ENCODE measurements at regions not wholly inside any gene's neighbourhood (a gene's known extent, or its start where the extent isn't known, plus 50 kb on each side); places are given as distances from the start of the nearest gene placed in this dataset.

DNA sequence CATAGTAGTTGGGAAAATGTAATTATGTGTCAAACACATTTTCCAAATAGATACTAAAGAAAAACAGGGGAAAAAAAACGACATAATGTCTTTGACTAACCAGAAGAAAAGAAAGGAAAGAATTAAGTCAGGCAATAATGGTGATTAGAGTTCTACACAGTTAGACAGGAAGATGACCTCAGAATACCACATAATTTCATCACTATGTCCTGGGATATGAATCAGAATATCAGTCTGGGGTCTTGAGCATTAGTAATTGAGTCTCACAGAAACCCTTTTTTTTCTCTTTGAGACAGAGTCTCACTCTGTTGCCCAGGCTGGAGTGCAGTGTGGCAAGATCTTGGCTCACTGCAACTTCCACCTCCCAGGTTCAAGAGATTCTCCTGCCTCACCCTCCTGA lies 503.4 kb downstream of the SLITRK1 start:
- CTCF ChIA-PET: interaction anchor here (0.6 kb wide), 1 partner anchor 35 kb away, joined by 3 read pairs; no protein-coding TSS in a partner anchor
- DNase-seq (ENCODE audit: extremely low spot score): no peak
- no peak for TF ChIP-seq CTBP1 (IDR thresholded peaks at IDR 0.05; ENCODE audit: borderline replicate concordance)
- TF ChIP-seq NFRKB (IDR thresholded peaks at IDR 0.05): no peak
- TF ChIP-seq ZNF384 (IDR thresholded peaks at IDR 0.05): no peak
- TF ChIP-seq, protein P1, sequence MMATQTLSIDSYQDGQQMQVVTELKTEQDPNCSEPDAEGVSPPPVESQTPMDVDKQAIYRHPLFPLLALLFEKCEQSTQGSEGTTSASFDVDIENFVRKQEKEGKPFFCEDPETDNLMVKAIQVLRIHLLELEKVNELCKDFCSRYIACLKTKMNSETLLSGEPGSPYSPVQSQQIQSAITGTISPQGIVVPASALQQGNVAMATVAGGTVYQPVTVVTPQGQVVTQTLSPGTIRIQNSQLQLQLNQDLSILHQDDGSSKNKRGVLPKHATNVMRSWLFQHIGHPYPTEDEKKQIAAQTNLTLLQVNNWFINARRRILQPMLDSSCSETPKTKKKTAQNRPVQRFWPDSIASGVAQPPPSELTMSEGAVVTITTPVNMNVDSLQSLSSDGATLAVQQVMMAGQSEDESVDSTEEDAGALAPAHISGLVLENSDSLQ (IDR thresholded peaks at IDR 0.05): no peak
- TF ChIP-seq SUZ12 (IDR thresholded peaks at IDR 0.05): no peak
- TF ChIP-seq HDGF (IDR thresholded peaks at IDR 0.05; ENCODE audit: borderline replicate concordance): no peak
- TF ChIP-seq BHLHE40 (IDR thresholded peaks at IDR 0.05; ENCODE audit: borderline replicate concordance): no peak
- no peak for TF ChIP-seq FOXM1 (IDR thresholded peaks at IDR 0.05; ENCODE audit: borderline replicate concordance)
- no peak for TF ChIP-seq FOXK2 (IDR thresholded peaks at IDR 0.05)
- no peak for TF ChIP-seq L3MBTL2 (conservative IDR thresholded peaks at IDR 0.05)
- TF ChIP-seq FOXA1 (IDR thresholded peaks at IDR 0.05): no peak
- no peak for TF ChIP-seq ARNT (IDR thresholded peaks at IDR 0.05)
- no peak for TF ChIP-seq TARDBP (IDR thresholded peaks at IDR 0.05)
- no peak for TF ChIP-seq SP1 (IDR thresholded peaks at IDR 0.05)
- TF ChIP-seq LEF1 (IDR thresholded peaks at IDR 0.05; ENCODE audit: borderline replicate concordance): no peak
- POLR2A ChIA-PET: no interaction called here

DNA sequence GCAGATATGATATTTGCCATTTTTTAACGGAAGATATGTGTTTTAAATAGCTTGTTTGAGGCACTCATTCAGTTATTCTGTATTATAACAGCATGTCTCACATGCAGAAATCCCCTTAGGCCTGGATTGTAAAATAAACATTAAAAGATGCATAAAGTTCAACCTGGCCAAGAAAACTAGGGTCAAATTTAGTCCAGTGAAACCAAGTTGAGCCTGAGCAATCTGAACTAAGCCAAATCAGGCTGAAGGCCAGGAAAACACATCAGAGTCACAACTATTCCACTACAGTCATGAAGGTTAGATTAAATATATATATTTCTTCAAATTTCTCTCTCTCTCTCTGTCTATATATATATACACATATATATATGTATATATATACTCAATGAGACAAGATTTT lies 504.8 kb downstream of the SLITRK1 start:
- CTCF ChIA-PET: no interaction called here
- TF ChIP-seq, protein P1 (IDR thresholded peaks at IDR 0.05): no peak
- TF ChIP-seq FOXK2 (IDR thresholded peaks at IDR 0.05) (no peak), L3MBTL2 (conservative IDR thresholded peaks at IDR 0.05) (no peak), FOXM1 (IDR thresholded peaks at IDR 0.05; ENCODE audit: borderline replicate concordance) (no peak), CTBP1 (IDR thresholded peaks at IDR 0.05; ENCODE audit: borderline replicate concordance) (no peak), LEF1 (IDR thresholded peaks at IDR 0.05; ENCODE audit: borderline replicate concordance) (no peak)
- DNase-seq (ENCODE audit: extremely low spot score): no peak
- POLR2A ChIA-PET: no interaction called here

DNA sequence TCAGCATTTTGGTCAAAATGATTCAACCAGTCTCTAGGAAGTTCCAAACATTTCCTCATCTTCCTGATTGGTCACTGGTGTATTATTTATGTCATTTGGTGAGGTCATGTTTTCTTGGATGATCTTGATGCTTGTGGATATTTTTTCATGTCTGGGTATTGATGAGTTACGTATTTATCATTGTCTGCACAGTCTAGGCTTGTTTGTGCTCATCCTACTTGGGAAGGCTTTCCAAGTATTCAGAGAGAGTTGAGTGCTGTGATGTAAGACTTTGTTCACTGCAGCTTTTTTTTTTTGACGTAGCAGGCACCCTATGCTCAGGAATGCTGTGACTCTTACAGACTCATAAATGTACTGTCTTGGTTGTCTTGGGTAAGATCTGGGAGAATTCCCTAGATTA lies 509.5 kb downstream of the SLITRK1 start:
- POLR2A ChIA-PET: no interaction called here
- no peak for DNase-seq (ENCODE audit: extremely low spot score)
- TF ChIP-seq HDGF (IDR thresholded peaks at IDR 0.05; ENCODE audit: borderline replicate concordance) (no peak), TARDBP (IDR thresholded peaks at IDR 0.05) (no peak), ARNT (IDR thresholded peaks at IDR 0.05) (no peak), FOXA1 (IDR thresholded peaks at IDR 0.05) (no peak), FOXM1 (IDR thresholded peaks at IDR 0.05; ENCODE audit: borderline replicate concordance) (no peak), ELF4 (IDR thresholded peaks at IDR 0.05) (no peak), CTBP1 (IDR thresholded peaks at IDR 0.05; ENCODE audit: borderline replicate concordance) (no peak), SUZ12 (IDR thresholded peaks at IDR 0.05) (no peak), BHLHE40 (IDR thresholded peaks at IDR 0.05; ENCODE audit: borderline replicate concordance) (no peak), ZNF384 (IDR thresholded peaks at IDR 0.05) (no peak), NFRKB (IDR thresholded peaks at IDR 0.05) (no peak), L3MBTL2 (conservative IDR thresholded peaks at IDR 0.05) (no peak), SP1 (IDR thresholded peaks at IDR 0.05) (no peak)
- CTCF ChIA-PET: no interaction called here

DNA sequence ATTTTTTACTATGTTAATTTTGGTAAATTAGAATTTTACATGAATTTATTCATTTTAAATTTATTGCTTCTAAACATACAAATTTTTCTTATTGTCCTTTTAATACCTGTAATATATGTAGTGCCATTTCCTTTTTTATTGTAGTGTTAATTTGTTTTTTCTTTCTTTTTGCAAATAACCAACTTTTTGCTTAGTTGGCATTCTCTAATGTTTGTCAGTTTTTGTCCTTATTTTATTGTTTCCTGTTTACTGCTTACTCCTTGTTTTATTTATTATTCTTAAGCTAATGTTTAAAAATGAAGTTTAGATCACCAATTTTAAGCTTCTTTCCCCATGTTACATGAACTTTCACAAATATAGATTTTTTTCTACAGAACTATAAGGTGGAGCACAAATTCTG lies 516.6 kb downstream of the SLITRK1 start:
- CTCF ChIA-PET: no interaction called here
- TF ChIP-seq, protein P1 (IDR thresholded peaks at IDR 0.05): no peak
- no peak for TF ChIP-seq ARNT (IDR thresholded peaks at IDR 0.05)

DNA sequence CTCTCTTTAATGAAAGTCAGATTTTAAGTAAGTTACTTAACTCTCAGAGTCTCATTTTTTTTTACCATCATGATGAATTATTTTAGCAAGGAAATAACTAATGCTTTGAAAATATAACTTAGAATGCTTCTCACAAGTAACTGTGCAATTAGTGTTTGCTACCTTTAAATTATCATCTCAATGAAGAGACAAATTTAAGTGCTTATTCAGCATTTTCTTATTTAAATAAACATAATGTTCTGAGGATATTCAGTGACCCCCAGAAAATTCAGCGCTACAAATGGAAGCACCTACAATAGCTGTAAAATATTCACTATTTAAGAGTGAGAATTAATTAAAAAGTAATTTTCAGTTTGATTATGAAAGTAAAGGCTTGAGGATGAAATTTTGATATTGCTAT lies 527.2 kb downstream of the SLITRK1 start:
- no peak for DNase-seq (ENCODE audit: extremely low spot score)
- no peak for TF ChIP-seq SP1 (IDR thresholded peaks at IDR 0.05)
- no peak for TF ChIP-seq CTBP1 (IDR thresholded peaks at IDR 0.05; ENCODE audit: borderline replicate concordance)
- TF ChIP-seq HDGF (IDR thresholded peaks at IDR 0.05; ENCODE audit: borderline replicate concordance): no peak
- no peak for TF ChIP-seq SUZ12 (IDR thresholded peaks at IDR 0.05)
- no peak for TF ChIP-seq FOXM1 (IDR thresholded peaks at IDR 0.05; ENCODE audit: borderline replicate concordance)
- no peak for TF ChIP-seq BHLHE40 (IDR thresholded peaks at IDR 0.05; ENCODE audit: borderline replicate concordance)
- no peak for TF ChIP-seq LEF1 (IDR thresholded peaks at IDR 0.05; ENCODE audit: borderline replicate concordance)
- ChIA-PET CTCF (no interaction called here), POLR2A (no interaction called here)

More for the DNA sequence above, 516.6 kb downstream of the SLITRK1 start:
- POLR2A ChIA-PET: no interaction called here
- no peak for DNase-seq (ENCODE audit: extremely low spot score)

DNA sequence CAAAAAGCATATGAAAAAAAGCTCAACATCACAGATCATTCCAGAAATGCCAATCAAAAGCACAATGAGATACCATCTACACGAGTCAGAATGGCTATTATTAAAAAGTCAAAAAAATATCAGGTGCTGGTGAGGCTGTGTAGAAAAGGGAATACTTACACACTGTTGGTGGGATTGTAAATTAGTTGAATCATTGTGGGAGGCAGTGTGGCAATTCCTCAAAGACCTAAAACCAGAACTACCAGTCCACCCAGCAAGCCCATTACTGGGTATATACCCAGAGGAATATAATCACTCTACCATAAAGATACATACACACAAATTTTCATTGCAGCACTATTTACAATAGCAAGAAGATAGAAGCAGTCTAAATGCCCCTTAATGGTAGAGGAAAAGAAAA lies 529.9 kb downstream of the SLITRK1 start:
- DNase-seq (ENCODE audit: extremely low spot score): no peak
- no peak for TF ChIP-seq FOXA1 (IDR thresholded peaks at IDR 0.05)
- TF ChIP-seq, protein P1 (IDR thresholded peaks at IDR 0.05): no peak
- TF ChIP-seq ARNT (IDR thresholded peaks at IDR 0.05): no peak
- TF ChIP-seq L3MBTL2 (conservative IDR thresholded peaks at IDR 0.05): no peak
- TF ChIP-seq CTBP1 (IDR thresholded peaks at IDR 0.05; ENCODE audit: borderline replicate concordance): no peak
- TF ChIP-seq TARDBP (IDR thresholded peaks at IDR 0.05): no peak
- TF ChIP-seq SP1 (IDR thresholded peaks at IDR 0.05): no peak
- no peak for TF ChIP-seq BHLHE40 (IDR thresholded peaks at IDR 0.05; ENCODE audit: borderline replicate concordance)
- TF ChIP-seq NFRKB (IDR thresholded peaks at IDR 0.05): no peak
- no peak for TF ChIP-seq LEF1 (IDR thresholded peaks at IDR 0.05; ENCODE audit: borderline replicate concordance)
- no peak for TF ChIP-seq SUZ12 (IDR thresholded peaks at IDR 0.05)
- no peak for TF ChIP-seq ZNF384 (IDR thresholded peaks at IDR 0.05)
- TF ChIP-seq ELF4 (IDR thresholded peaks at IDR 0.05): no peak
- TF ChIP-seq HDGF (IDR thresholded peaks at IDR 0.05; ENCODE audit: borderline replicate concordance): no peak
- TF ChIP-seq FOXM1 (IDR thresholded peaks at IDR 0.05; ENCODE audit: borderline replicate concordance): no peak
- no peak for TF ChIP-seq FOXK2 (IDR thresholded peaks at IDR 0.05)
- POLR2A ChIA-PET: no interaction called here
- CTCF ChIA-PET: no interaction called here
